GM12865 (cell line): ENCODE measurements at regions not wholly inside any gene's neighbourhood (a gene's known extent, or its start where the extent isn't known, plus 50 kb on each side); places are given as distances from the start of the nearest gene placed in this dataset.

Source experiments
- DNase-seq: peaks from one replicate; pipeline ENCODE4 v3.0.0; 2010; ENCODE audit warnings: low read depth
- H3K4me3 ChIP-seq: 2 replicates; pipeline ENCODE4 v1.5.1; 2011; ENCODE audit warnings: mild to moderate bottlenecking, low read depth, low read length, control low read depth
- CTCF ChIP-seq: IDR thresholded peaks from 2 replicates; pipeline ENCODE4 v1.5.1; 2011; ENCODE audit warnings: low read length, control low read depth, low read depth, inconsistent platforms; ENCODE audit not compliant: insufficient read depth; ENCODE audit errors: missing control alignments

GRCh38 chr13:105165449-105166125, 1369.9 kb downstream of the EFNB2 start:
- no peak overlapping the region for H3K4me3 ChIP-seq
- no peak for TF ChIP-seq CTCF

GRCh38 chr13:105159841-105160240, 1375.6 kb downstream of the EFNB2 start:
- no peak overlapping the region for H3K4me3 ChIP-seq
- no peak for TF ChIP-seq CTCF
- peak; percentile 9 for DNase-seq

More at GRCh38 chr13:105165449-105166125, 1369.9 kb downstream of the EFNB2 start:
- DNase-seq = peak; percentile 78

GRCh38 chr13:105153611-105154010, 1381.9 kb downstream of the EFNB2 start:
- no peak for TF ChIP-seq CTCF
- no peak for DNase-seq
- H3K4me3 ChIP-seq = no peak overlapping the region

- H3K4me3 ChIP-seq = no peak overlapping the region
Observed at GRCh38 chr13:105151639-105152038, 1383.8 kb downstream of the EFNB2 start.

GRCh38 chr13:105147461-105147860, 1388.0 kb downstream of the EFNB2 start:
- no peak for TF ChIP-seq CTCF
- H3K4me3 ChIP-seq = no peak overlapping the region
- DNase-seq = no peak

More at GRCh38 chr13:105151639-105152038, 1383.8 kb downstream of the EFNB2 start:
- no peak for TF ChIP-seq CTCF
- DNase-seq = no peak

- no peak for DNase-seq
- H3K4me3 ChIP-seq = no peak overlapping the region
- no peak for TF ChIP-seq CTCF
Observed at GRCh38 chr13:105144936-105145335, 1390.5 kb downstream of the EFNB2 start.

- DNase-seq = no peak
- no peak for TF ChIP-seq CTCF
- H3K4me3 ChIP-seq = no peak overlapping the region
Observed at GRCh38 chr13:105144020-105144419, 1391.4 kb downstream of the EFNB2 start.
